HG03097 (cell line): ENCODE measurements at regions not wholly inside any gene's neighbourhood (a gene's known extent, or its start where the extent isn't known, plus 50 kb on each side); places are given as distances from the start of the nearest gene placed in this dataset.

Source experiments
- ATAC-seq: cut with Tn5 transposase; IDR thresholded peaks from one replicate; pipeline ENCODE4 v1.9.1; 2021; ENCODE audit not compliant: unreplicated experiment, low FRiP score

DNA sequence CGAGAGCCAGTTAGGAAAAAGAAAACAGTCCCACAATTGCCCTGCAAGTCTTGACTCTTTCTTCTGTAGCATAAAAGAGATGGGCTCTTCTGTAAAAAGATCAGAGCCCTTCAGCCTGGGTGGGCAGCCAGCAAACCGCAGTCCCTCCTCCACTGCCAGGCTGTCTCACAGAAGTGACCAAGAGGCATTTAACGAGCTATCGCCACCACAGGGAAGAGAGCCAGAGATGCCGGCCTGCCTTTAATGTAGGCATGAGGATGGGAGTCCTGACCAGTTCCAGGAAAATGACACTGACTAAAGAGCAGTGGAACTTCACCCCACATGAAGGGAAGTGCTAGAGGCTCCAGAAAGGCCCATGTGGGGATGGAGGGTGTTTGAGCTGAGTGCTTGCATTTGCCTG, 264.6 kb downstream of the NDUFS4 start:
- ATAC-seq: no peak

DNA sequence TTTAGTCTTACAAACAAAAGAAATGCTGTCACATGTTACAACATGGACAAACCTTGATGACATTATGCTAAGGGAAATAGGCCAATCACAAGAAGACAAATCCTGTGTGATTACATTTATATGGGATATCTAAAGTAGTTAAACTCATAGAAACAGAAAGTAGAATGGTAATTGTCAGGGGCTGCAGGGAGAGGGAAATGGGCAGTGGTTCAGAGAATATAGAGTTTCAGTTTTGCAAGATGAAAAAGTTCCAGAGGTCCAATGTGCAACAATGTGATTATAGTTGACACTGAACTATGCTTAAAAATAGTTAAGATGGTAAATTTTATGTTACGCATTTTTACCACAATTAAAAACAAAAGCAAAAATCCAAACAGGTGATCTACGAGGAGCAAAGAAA, 265.5 kb downstream of the NDUFS4 start:
- no peak for ATAC-seq

- ATAC-seq: no peak
Observed at GRCh38 chr5:53826504-53826903, 266.1 kb downstream of the NDUFS4 start.

DNA sequence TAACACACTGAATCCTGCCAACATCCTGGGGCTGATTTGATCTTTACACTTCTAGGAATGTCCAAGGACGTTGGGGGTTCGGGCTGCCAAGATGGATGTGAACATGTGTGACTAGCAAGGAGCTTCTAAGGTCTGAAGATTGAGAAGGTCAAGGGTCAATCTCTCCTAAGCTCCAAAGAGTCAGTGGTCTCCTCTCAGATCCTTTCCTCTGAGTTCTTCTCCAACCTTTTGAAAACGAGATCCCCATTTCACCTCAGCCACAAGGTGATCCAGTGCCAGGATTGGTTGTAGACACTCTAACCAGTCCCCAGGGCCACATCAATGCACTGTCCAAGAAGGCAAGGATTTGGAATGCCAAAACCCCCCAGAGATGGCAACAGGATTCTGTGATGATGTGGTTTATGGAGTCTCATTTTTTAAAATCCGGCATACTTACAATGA, 266.8 kb downstream of the NDUFS4 start:
- ATAC-seq: no peak

- no peak for ATAC-seq
Observed at GRCh38 chr5:53831496-53831895, 271.1 kb downstream of the NDUFS4 start.
